ENCODE measurements at regions not wholly inside any gene's neighbourhood (a gene's known extent, or its start where the extent isn't known, plus 50 kb on each side); places are given as distances from the start of the nearest gene placed in this dataset.

- no peaks in the 10 kb centered on the region for H3K36me3 ChIP-seq (ENCODE audit: control insufficient read depth in 2 of 2, extremely low read depth in 1 of 2, insufficient read depth in 2 of 2, low read length in 2 of 2)
- ChIA-PET CTCF (no interaction called here), POLR2A (no interaction called here)
- DNase-seq (ENCODE audit: low read depth, low spot score) (no peak), FAIRE-seq (no peak)
- no peaks in the 10 kb centered on the region for H4K20me1 ChIP-seq (replicated peaks; ENCODE audit: control insufficient read depth, extremely low read depth, insufficient read depth, low read length)
- H3K9me3 ChIP-seq (replicated peaks; ENCODE audit: control insufficient read depth, insufficient read depth, low read length): no peaks in the 10 kb centered on the region
- H3K27me3 ChIP-seq (ENCODE audit: control insufficient read depth in 2 of 2, insufficient read depth in 2 of 2, low read length in 2 of 2): no peaks in the 10 kb centered on the region
- H3K9ac ChIP-seq (replicated peaks; ENCODE audit: extremely low read depth, insufficient read depth, low read length): no peak overlapping the region
- H3K4me2 ChIP-seq (ENCODE audit: insufficient read depth, low read length): no peak overlapping the region
- intact Hi-C loops (cut with micrococcal nuclease): no loop called here
- H3K4me1 ChIP-seq (ENCODE audit: control insufficient read depth, extremely low read depth, insufficient read depth, low read length): no peaks in the 10 kb centered on the region
- H3K27ac ChIP-seq (ENCODE audit: insufficient read depth, low read depth, low read length): no peak overlapping the region
- H3K4me3 ChIP-seq (replicated peaks in 1 of 3; ENCODE audit: insufficient read depth in 1 of 3, low read depth in 1 of 3, low read length in 3 of 3): no peak overlapping the region
- H3K79me2 ChIP-seq (ENCODE audit: control insufficient read depth, insufficient read depth, low read length): no peaks in the 10 kb centered on the region
- dilution Hi-C loops (cut with MboI; ENCODE audit: extremely low pct_ligation_motif_present, low sequenced_read_pairs): no loop called here
- no peak overlapping the region for H2AFZ ChIP-seq (ENCODE audit: low read depth, low read length)
- H3K9me1 ChIP-seq (replicated peaks; ENCODE audit: control insufficient read depth, extremely low read depth, insufficient read depth, low read length): no peaks in the 10 kb centered on the region
- no TSS peak for BruUV-seq (replicated peaks)
- TF ChIP-seq POLR2A (IDR thresholded peaks at IDR 0.05; ENCODE audit: low read depth, low read length): no peak
- no peak for TF ChIP-seq POLR2AphosphoS5 (IDR thresholded peaks at IDR 0.05; ENCODE audit: insufficient read depth, low read depth, low read length)
- no peak for TF ChIP-seq EZH2 (IDR thresholded peaks at IDR 0.05; ENCODE audit: borderline replicate concordance, low read depth, low read length, severe bottlenecking)
- no peak for TF ChIP-seq JUN (IDR thresholded peaks at IDR 0.05; ENCODE audit: borderline replicate concordance, insufficient read depth, insufficient read length, low read depth)
- TF ChIP-seq MAX (IDR thresholded peaks at IDR 0.05; ENCODE audit: insufficient read depth, insufficient read length): no peak
- TF ChIP-seq, protein P1, sequence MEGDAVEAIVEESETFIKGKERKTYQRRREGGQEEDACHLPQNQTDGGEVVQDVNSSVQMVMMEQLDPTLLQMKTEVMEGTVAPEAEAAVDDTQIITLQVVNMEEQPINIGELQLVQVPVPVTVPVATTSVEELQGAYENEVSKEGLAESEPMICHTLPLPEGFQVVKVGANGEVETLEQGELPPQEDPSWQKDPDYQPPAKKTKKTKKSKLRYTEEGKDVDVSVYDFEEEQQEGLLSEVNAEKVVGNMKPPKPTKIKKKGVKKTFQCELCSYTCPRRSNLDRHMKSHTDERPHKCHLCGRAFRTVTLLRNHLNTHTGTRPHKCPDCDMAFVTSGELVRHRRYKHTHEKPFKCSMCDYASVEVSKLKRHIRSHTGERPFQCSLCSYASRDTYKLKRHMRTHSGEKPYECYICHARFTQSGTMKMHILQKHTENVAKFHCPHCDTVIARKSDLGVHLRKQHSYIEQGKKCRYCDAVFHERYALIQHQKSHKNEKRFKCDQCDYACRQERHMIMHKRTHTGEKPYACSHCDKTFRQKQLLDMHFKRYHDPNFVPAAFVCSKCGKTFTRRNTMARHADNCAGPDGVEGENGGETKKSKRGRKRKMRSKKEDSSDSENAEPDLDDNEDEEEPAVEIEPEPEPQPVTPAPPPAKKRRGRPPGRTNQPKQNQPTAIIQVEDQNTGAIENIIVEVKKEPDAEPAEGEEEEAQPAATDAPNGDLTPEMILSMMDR (IDR thresholded peaks at IDR 0.05; ENCODE audit: extremely low read depth in 1 of 2, insufficient read depth in 1 of 2, low read depth in 1 of 2, low read length in 2 of 2): no peak
- TF ChIP-seq GATA2 (IDR thresholded peaks at IDR 0.05; ENCODE audit: insufficient read depth, insufficient read length, low read depth, low read length): no peak
- no peak for TF ChIP-seq FOS (IDR thresholded peaks at IDR 0.05; ENCODE audit: borderline replicate concordance, insufficient read depth, low read length)
- TF ChIP-seq MYC (IDR thresholded peaks at IDR 0.05; ENCODE audit: low read depth, low read length): no peak
These were observed 61.0 kb upstream of the FGFR2 start for GRCh38 chr10:121659236-121659635.
